IMR-90 (cell line): ENCODE measurements at regions not wholly inside any gene's neighbourhood (a gene's known extent, or its start where the extent isn't known, plus 50 kb on each side); places are given as distances from the start of the nearest gene placed in this dataset.

ENCODE experiments used
- ATAC-seq: fragments of 200-7000 bp; cut with Tn5 transposase; 2 replicates; pipeline ENCODE4 v1.9.1; 2020; ENCODE audit warnings: low read depth, mild to moderate bottlenecking, moderate library complexity
- BruUV-seq: library from RNA; stranded (reverse); fragments of 400-500 nt; replicated peaks from 2 replicates; lab custom pipeline; 2021; lab: Mats Ljungman, UMichigan
- CTCF ChIA-PET: fragments of 300-600 bp; formaldehyde crosslinking; extraction: SDS; loops from one replicate; lab custom pipeline; 2021; ENCODE audit warnings: antibody characterized with exemption; lab: Yijun Ruan, JAX
- POLR2A ChIA-PET: fragments of 300-600 bp; sonication (Branson Sonifier 250); formaldehyde crosslinking; loops from one replicate; lab custom pipeline; 2022; ENCODE audit warnings: antibody characterized with exemption; ENCODE audit not compliant: unreplicated experiment; lab: Charles Lee
- DNase-seq: peaks from one replicate; pipeline ENCODE4 v3.0.0; 2013
- H2AFZ ChIP-seq: replicated peaks from 2 replicates; pipeline ENCODE3; 2013; ENCODE audit warnings: low read length, mild to moderate bottlenecking; ENCODE audit not compliant: poor library complexity
- H2AK5ac ChIP-seq: 2 replicates; pipeline ENCODE4 v1.6.1; 2013; ENCODE audit warnings: low read depth, low read length, inconsistent platforms
- H2AK9ac ChIP-seq: replicated peaks from 2 replicates; pipeline ENCODE3; 2013; ENCODE audit warnings: mild to moderate bottlenecking, low read depth, low read length, moderate library complexity; ENCODE audit not compliant: poor library complexity
- H2BK120ac ChIP-seq: 2 replicates; pipeline ENCODE4 v1.6.1; 2013; ENCODE audit warnings: low read depth, low read length, inconsistent platforms
- H2BK15ac ChIP-seq: 3 replicates; pipeline ENCODE4 v1.6.1; 2013; ENCODE audit warnings: low read depth, low read length, inconsistent platforms
- H2BK20ac ChIP-seq: 2 replicates; pipeline ENCODE4 v1.6.1; 2013; ENCODE audit warnings: low read depth, mild to moderate bottlenecking, inconsistent platforms, low read length, moderate library complexity
- H2BK5ac ChIP-seq: 2 replicates; pipeline ENCODE4 v1.6.1; 2013; ENCODE audit warnings: mild to moderate bottlenecking, low read depth, low read length, inconsistent platforms; ENCODE audit not compliant: poor library complexity, severe bottlenecking
- H3K14ac ChIP-seq: replicated peaks from 2 replicates; pipeline ENCODE4 v1.6.1; 2013; ENCODE audit warnings: low read depth, low read length, inconsistent platforms
- H3K18ac ChIP-seq: 2 replicates; pipeline ENCODE4 v1.6.1; 2013; ENCODE audit warnings: low read depth, low read length, control low read depth
- H3K23ac ChIP-seq: 2 replicates; pipeline ENCODE4 v1.6.1; 2013; ENCODE audit warnings: low read depth, low read length, inconsistent platforms
- H3K27ac ChIP-seq: 2 replicates; pipeline ENCODE4 v1.5.1; 2013; ENCODE audit warnings: mild to moderate bottlenecking, control low read depth, low read length; ENCODE audit not compliant: insufficient read depth
- H3K27me3 ChIP-seq: 2 replicates; pipeline ENCODE4 v1.6.1; 2013; ENCODE audit warnings: low read length; ENCODE audit not compliant: control insufficient read depth, insufficient read depth
- H3K36me3 ChIP-seq: 2 replicates; pipeline ENCODE4 v1.6.1; 2013; ENCODE audit warnings: low read length, mixed read lengths; ENCODE audit not compliant: control insufficient read depth, insufficient read depth
- H3K4ac ChIP-seq: 2 replicates; pipeline ENCODE4 v1.6.1; 2013; ENCODE audit warnings: low read depth, low read length, inconsistent platforms
- H3K4me1 ChIP-seq: 2 replicates; pipeline ENCODE4 v1.6.1; 2013; ENCODE audit warnings: low read length, mixed read lengths; ENCODE audit not compliant: control insufficient read depth, insufficient read depth
- H3K4me2 ChIP-seq: 2 replicates; pipeline ENCODE4 v1.6.1; 2013; ENCODE audit warnings: low read depth, mild to moderate bottlenecking, control low read depth, low read length, moderate library complexity
- H3K4me3 ChIP-seq: 2 replicates; pipeline ENCODE4 v1.5.1; 2013; ENCODE audit warnings: low read depth, mild to moderate bottlenecking, control low read depth, low read length, moderate library complexity; ENCODE audit not compliant: insufficient read depth
- H3K56ac ChIP-seq: 2 replicates; pipeline ENCODE4 v1.6.1; 2013; ENCODE audit warnings: low read length, inconsistent platforms; ENCODE audit not compliant: insufficient read depth; ENCODE audit errors: extremely low read depth
- H3K79me1 ChIP-seq, 2 experiments: 2 replicates each; pipeline ENCODE4 v1.6.1; 2013; ENCODE audit warnings: low read length in 2 of 2, inconsistent platforms in 1 of 2, low read depth in 1 of 2
- H3K9ac ChIP-seq: 2 replicates; pipeline ENCODE4 v1.6.1; 2013; ENCODE audit warnings: low read depth, low read length, control low read depth
- H3K9me1 ChIP-seq: 2 replicates; pipeline ENCODE4 v1.6.1; 2013; ENCODE audit warnings: low read length, inconsistent platforms; ENCODE audit not compliant: insufficient read depth
- H3K9me3 ChIP-seq: 2 replicates; pipeline ENCODE4 v1.6.1; 2013; ENCODE audit warnings: low read length; ENCODE audit not compliant: control insufficient read depth, insufficient read depth
- H4K20me1 ChIP-seq: 2 replicates; pipeline ENCODE4 v1.6.1; 2013; ENCODE audit warnings: low read length, inconsistent platforms; ENCODE audit not compliant: insufficient read depth
- H4K5ac ChIP-seq: 2 replicates; pipeline ENCODE4 v1.6.1; 2013; ENCODE audit warnings: mild to moderate bottlenecking, low read depth, low read length, control low read depth
- H4K8ac ChIP-seq, 2 experiments: 2 replicates each; pipeline ENCODE4 v1.6.1; 2013; ENCODE audit warnings: low read depth in 2 of 2, low read length in 2 of 2, control low read depth in 1 of 2, inconsistent platforms in 1 of 2
- H4K91ac ChIP-seq: 2 replicates; pipeline ENCODE4 v1.6.1; 2013; ENCODE audit warnings: low read depth, low read length, inconsistent platforms; ENCODE audit not compliant: insufficient read depth
- CHD1 ChIP-seq: IDR thresholded peaks from 2 replicates; pipeline ENCODE4 v1.6.1; 2012; ENCODE audit warnings: low read depth, low read length, improper control_type of control experiment
- MXI1 ChIP-seq: IDR thresholded peaks from 2 replicates; pipeline ENCODE4 v1.6.1; 2012; ENCODE audit warnings: low read depth, mild to moderate bottlenecking, low read length, moderate library complexity, borderline replicate concordance
- WGBS, 2 experiments: methylation state at CpG; one replicate each; pipeline versions ENCODE4 v1.1.5 to v1.1.7; 2013; ENCODE audit warnings: missing lambda C conversion rate in 2 of 2; ENCODE audit not compliant: insufficient read length in 1 of 2; ENCODE audit errors: extremely low coverage in 2 of 2; 5-methylcytosine and 5-hydroxymethylcytosine counted together
- dilution Hi-C: fragments of 300-500 bp; cut with HindIII; formaldehyde crosslinking; loops from one replicate; pipeline ENCODE4 v1.14.3; 2018; ENCODE audit warnings: low sequenced_read_pairs; ENCODE audit not compliant: unreplicated experiment
- in situ Hi-C: fragments of 300-500 bp; cut with MboI; formaldehyde crosslinking; loops from 3 replicates; pipeline ENCODE4 v1.14.3; 2019; ENCODE audit warnings: low sequenced_read_pairs, inconsistent platforms, mixed read lengths
- intact Hi-C: fragments of 100-400 bp; cut with micrococcal nuclease; formaldehyde crosslinking; loops from 2 replicates; pipeline ENCODE4 v1.10.0; 2022

DNA sequence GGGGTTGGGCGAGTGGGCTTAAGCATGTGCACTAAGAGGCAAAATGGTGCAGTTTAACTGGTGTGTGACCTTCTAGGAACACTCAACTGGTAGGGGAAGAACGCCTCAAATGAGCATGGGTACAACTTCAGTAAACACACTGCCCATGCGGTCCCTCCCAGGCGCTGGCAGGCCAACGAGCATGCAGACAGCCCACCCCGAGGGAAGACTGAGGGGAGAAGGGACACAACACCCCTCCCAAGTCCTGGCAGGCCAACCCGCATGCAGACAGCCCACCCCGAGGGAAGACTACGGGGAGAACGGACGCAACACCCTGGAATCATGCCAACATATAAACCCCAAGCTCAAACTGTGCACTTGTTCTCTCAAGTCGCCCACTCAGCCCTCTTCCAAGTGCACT, 456.0 kb downstream of the FBXO15 start:
- Histone ChIP-seq H2BK120ac (peak overlapping the region; percentile 96), H3K9me1 (peaks cover 22% of the 10 kb centered on the region), H3K27ac (peak overlapping the region; percentile 93), H3K18ac (peak overlapping the region; percentile 95), H3K4ac (peak overlapping the region; percentile 94), H3K14ac (peak overlapping the region; percentile 92), H3K36me3 (peaks cover 2% of the 10 kb centered on the region; the same call in 1 of the 2 replicates), H3K56ac (peak overlapping the region; percentile 85), H3K23ac (peak overlapping the region; percentile 91), H2BK15ac (peak overlapping the region; percentile 100), H2AFZ (peak overlapping the region; percentile 82), H4K5ac (peak overlapping the region; percentile 80), H2BK5ac (peak overlapping the region; percentile 99), H3K9me3 (peaks cover 5% of the 10 kb centered on the region), H4K20me1 (no peaks in the 10 kb centered on the region), H3K4me3 (no peak overlapping the region), H2AK9ac (peak overlapping the region; percentile 93), H3K79me1 (peaks cover 25 to 43% of the 10 kb centered on the region in 2 experiments), H3K27me3 (no peaks in the 10 kb centered on the region), H2AK5ac (peak overlapping the region; percentile 100), H3K4me2 (no peak overlapping the region), H2BK20ac (peak overlapping the region; percentile 98), H4K91ac (peak overlapping the region; percentile 81), H3K9ac (no peak overlapping the region), H3K4me1 (peaks cover 37% of the 10 kb centered on the region), H4K8ac (peak overlapping the region; percentile 92 to 99)
- intact Hi-C loops (loop anchor here (5.0 kb wide), 1 partner anchor 426 kb away; no protein-coding TSS in a partner anchor), in situ Hi-C loops (no loop called here), dilution Hi-C loops (no loop called here)
- BruUV-seq = no TSS peak
- DNase-seq = no peak
- ATAC-seq = no peak
- 70% methylated on average over 3 of the region's 12 CpGs; no CpG with 5 or more reads in 1 of the 2 experiments for WGBS, 2 experiments
- CTCF ChIA-PET = no interaction called here
- POLR2A ChIA-PET = no interaction called here
- TF ChIP-seq MXI1 = no peak
- TF ChIP-seq CHD1 = no peak
